HCT116 (cell line): ENCODE measurements at regions not wholly inside any gene's neighbourhood (a gene's known extent, or its start where the extent isn't known, plus 50 kb on each side); places are given as distances from the start of the nearest gene placed in this dataset.

ENCODE experiments used
- ATAC-seq: fragments of 200-7000 bp; cut with Tn5 transposase; 2 replicates; pipeline ENCODE4 v1.9.1; 2020; ENCODE audit warnings: mild to moderate bottlenecking, moderate library complexity
- BruUV-seq: library from RNA; stranded (reverse); fragments of 400-500 nt; replicated peaks from 2 replicates; lab custom pipeline; 2021; lab: Mats Ljungman, UMichigan
- CTCF ChIA-PET: fragments of 300-600 bp; sonication (Branson Sonifier 250); formaldehyde crosslinking; loops from one replicate; lab custom pipeline; 2021; ENCODE audit warnings: antibody characterized with exemption; lab: Charles Lee
- POLR2A ChIA-PET: fragments of 300-600, 350-600 bp; sonication (Branson Sonifier 250); formaldehyde crosslinking; loops from one replicate; lab custom pipeline; 2021; ENCODE audit warnings: antibody characterized with exemption; lab: Charles Lee
- RAD21 ChIA-PET, 2 experiments: fragments of 300-600 bp; sonication (Branson Sonifier 250); formaldehyde crosslinking; loops; one replicate each; lab custom pipeline; 2023; ENCODE audit warnings: low total read pairs in 2 of 2; ENCODE audit not compliant: uncharacterized antibody in 2 of 2, unreplicated experiment in 2 of 2, low non-redundant PET in 1 of 2; lab: Charles Lee
- DNase-seq: peaks from one replicate; pipeline ENCODE4 v3.0.0-alpha.2; 2010; ENCODE audit warnings: low read depth, low spot score
- H2AFZ ChIP-seq: fragments of 200-600 bp; shearing (Covaris generic), sonication (generic); 2 replicates; pipeline ENCODE4 v1.6.1; 2017; ENCODE audit warnings: low read depth, mixed run types, mixed read lengths, antibody characterized with exemption, low read length; ENCODE audit not compliant: poor library complexity, severe bottlenecking
- H3K27ac ChIP-seq: 2 replicates; pipeline ENCODE4 v1.5.1; 2012; ENCODE audit warnings: low read depth, low read length
- H3K27me3 ChIP-seq: fragments of 200-600 bp; sonication (generic); 2 replicates; pipeline ENCODE4 v1.6.1; 2016; ENCODE audit warnings: mixed run types, low read length, mixed read lengths; ENCODE audit not compliant: insufficient read depth
- H3K36me3 ChIP-seq, 2 experiments: fragments of 200-500 bp in 1 of 2; fragments of 200-600 bp in 1 of 2; sonication (Bioruptor generic) in 1 of 2; sonication (generic) in 1 of 2; 2 replicates each; pipeline versions ENCODE4 v1.5.1 to v1.6.1; 2014 to 2016; ENCODE audit warnings: low read length in 2 of 2, inconsistent platforms in 1 of 2, mixed read lengths in 1 of 2, mixed run types in 1 of 2; ENCODE audit not compliant: insufficient read depth in 2 of 2, control insufficient read depth in 1 of 2
- H3K4me1 ChIP-seq, 2 experiments: fragments of 200-600 bp in 1 of 2; sonication (generic) in 1 of 2; 2 replicates each; pipeline versions ENCODE4 v1.5.1 to v1.6.1; 2012 to 2017; ENCODE audit warnings: low read length in 2 of 2, inconsistent platforms in 1 of 2, mild to moderate bottlenecking in 1 of 2, mixed read lengths in 1 of 2, mixed run types in 1 of 2, moderate library complexity in 1 of 2; ENCODE audit not compliant: insufficient read depth in 2 of 2, control insufficient read depth in 1 of 2
- H3K4me2 ChIP-seq: fragments of 200-600 bp; sonication (generic); 2 replicates; pipeline ENCODE4 v1.6.1; 2017; ENCODE audit warnings: mixed run types, low read length, mixed read lengths
- H3K4me3 ChIP-seq, 2 experiments: fragments of 200-600 bp in 1 of 2; sonication (generic) in 1 of 2; replicated peaks in 1 of 2; 2 replicates each; pipeline ENCODE4 v1.5.1; 2011 to 2016; ENCODE audit warnings: low read length in 2 of 2, control low read depth in 1 of 2, low read depth in 1 of 2, mild to moderate bottlenecking in 1 of 2, mixed read lengths in 1 of 2, mixed run types in 1 of 2
- H3K79me2 ChIP-seq: fragments of 200-600 bp; sonication (generic); 2 replicates; pipeline ENCODE4 v1.6.1; 2017; ENCODE audit warnings: mild to moderate bottlenecking, mixed run types, low read length, moderate library complexity, mixed read lengths; ENCODE audit not compliant: insufficient read depth
- H3K9ac ChIP-seq: fragments of 200-600 bp; sonication (generic); 2 replicates; pipeline ENCODE4 v1.6.1; 2016; ENCODE audit warnings: low read length, mixed read lengths
- H3K9me2 ChIP-seq: fragments of 200-600 bp; sonication (generic), shearing (Covaris generic); 2 replicates; pipeline ENCODE4 v1.6.1; 2017; ENCODE audit warnings: mixed run types, mild to moderate bottlenecking, moderate library complexity; ENCODE audit not compliant: insufficient read depth
- H3K9me3 ChIP-seq, 2 experiments: fragments of 200-500 bp in 1 of 2; fragments of 200-600 bp in 1 of 2; sonication (Bioruptor generic) in 1 of 2; sonication (generic) in 1 of 2; 2 replicates each; pipeline ENCODE4 v1.6.1; 2014 to 2017; ENCODE audit warnings: low read length in 2 of 2, mixed read lengths in 2 of 2, inconsistent platforms in 1 of 2, low read depth in 1 of 2, mild to moderate bottlenecking in 1 of 2, mixed run types in 1 of 2, moderate library complexity in 1 of 2; ENCODE audit not compliant: control insufficient read depth in 1 of 2, insufficient read depth in 1 of 2
- H4K20me1 ChIP-seq: fragments of 200-600 bp; sonication (generic), shearing (Covaris generic); 2 replicates; pipeline ENCODE4 v1.6.1; 2017; ENCODE audit warnings: mixed run types, mild to moderate bottlenecking, moderate library complexity; ENCODE audit not compliant: insufficient read depth
- CBX3 ChIP-seq: IDR thresholded peaks from 2 replicates; pipeline ENCODE4 v1.6.1; 2012; ENCODE audit warnings: low read depth
- CEBPB ChIP-seq: IDR thresholded peaks from 2 replicates; pipeline ENCODE4 v1.6.1; 2012; ENCODE audit warnings: low read depth
- ELF1 ChIP-seq: IDR thresholded peaks from 2 replicates; pipeline ENCODE4 v1.6.1; 2012; ENCODE audit warnings: low read depth, borderline replicate concordance
- EZH2 ChIP-seq: fragments of 200-600 bp; sonication (generic); IDR thresholded peaks from 2 replicates; pipeline ENCODE4 v1.6.1; 2017; ENCODE audit warnings: antibody characterized with exemption, mixed run types
- FOSL1 ChIP-seq: IDR thresholded peaks from 2 replicates; pipeline ENCODE4 v1.6.1; 2012; ENCODE audit warnings: low read depth
- JUND ChIP-seq: IDR thresholded peaks from 2 replicates; pipeline ENCODE4 v1.6.1; 2012
- POLR2A ChIP-seq: IDR thresholded peaks from 2 replicates; pipeline ENCODE4 v1.7.0; 2011; ENCODE audit warnings: borderline replicate concordance; ENCODE audit not compliant: insufficient read depth, insufficient read length; ENCODE audit errors: extremely low read depth
- POLR2AphosphoS5 ChIP-seq: IDR thresholded peaks from 2 replicates; pipeline ENCODE4 v1.6.1; 2011; ENCODE audit warnings: mild to moderate bottlenecking, low read depth, low read length, moderate library complexity
- RAD21 ChIP-seq: IDR thresholded peaks from 2 replicates; pipeline ENCODE4 v1.6.1; 2012; ENCODE audit warnings: low read depth, mild to moderate bottlenecking
- SIN3A ChIP-seq: IDR thresholded peaks from 2 replicates; pipeline ENCODE4 v1.6.1; 2012; ENCODE audit warnings: low read depth
- SP1 ChIP-seq: IDR thresholded peaks from 2 replicates; pipeline ENCODE4 v1.6.1; 2012; ENCODE audit warnings: low read depth
- SRF ChIP-seq: IDR thresholded peaks from 2 replicates; pipeline ENCODE4 v1.6.1; 2012; ENCODE audit warnings: low read depth
- YY1 ChIP-seq: IDR thresholded peaks from 2 replicates; pipeline ENCODE4 v1.6.1; 2011; ENCODE audit warnings: low read length, low read depth, moderate library complexity, mild to moderate bottlenecking; ENCODE audit not compliant: insufficient replicate concordance; ENCODE audit errors: extremely low read depth
- ZFX ChIP-seq: fragments of 450-650 bp; IDR thresholded peaks from 2 replicates; pipeline ENCODE4 v1.6.1; 2017
- ZNF274 ChIP-seq: fragments of 200-500 bp; sonication (Bioruptor generic); IDR thresholded peaks from 2 replicates; pipeline ENCODE4 v1.6.1; 2014; ENCODE audit warnings: mild to moderate bottlenecking, low read depth, low read length, inconsistent platforms
- intact Hi-C: fragments of 100-400 bp; cut with micrococcal nuclease; formaldehyde crosslinking; loops from 2 replicates; pipeline ENCODE4 v1.10.0; 2022
- TF ChIP-seq, protein P1 (sequence below): IDR thresholded peaks from 2 replicates; pipeline ENCODE4 v1.6.1; 2012; ENCODE audit warnings: low read depth
- TF ChIP-seq, protein P2 (sequence below): IDR thresholded peaks from 2 replicates; pipeline ENCODE4 v1.6.1; 2012
- TF ChIP-seq, protein P3 (sequence below): IDR thresholded peaks from 2 replicates; pipeline ENCODE4 v1.6.1; 2011; ENCODE audit warnings: mild to moderate bottlenecking, low read length, moderate library complexity; ENCODE audit not compliant: insufficient replicate concordance; ENCODE audit errors: extremely low read depth
- TF ChIP-seq, protein P4 (sequence below), 3 experiments: fragments of 200-600 bp in 1 of 3; sonication (generic) in 1 of 3; IDR thresholded peaks in 2 of 3; conservative IDR thresholded peaks in 1 of 3; 2 replicates each; pipeline ENCODE4 v1.5.1; 2012 to 2017; ENCODE audit warnings: low read depth in 2 of 3, low read length in 2 of 3, antibody characterized with exemption in 1 of 3, borderline replicate concordance in 1 of 3, control low read depth in 1 of 3, mild to moderate bottlenecking in 1 of 3, mixed read lengths in 1 of 3, mixed run types in 1 of 3, moderate library complexity in 1 of 3; ENCODE audit not compliant: insufficient read depth in 1 of 3

DNA sequence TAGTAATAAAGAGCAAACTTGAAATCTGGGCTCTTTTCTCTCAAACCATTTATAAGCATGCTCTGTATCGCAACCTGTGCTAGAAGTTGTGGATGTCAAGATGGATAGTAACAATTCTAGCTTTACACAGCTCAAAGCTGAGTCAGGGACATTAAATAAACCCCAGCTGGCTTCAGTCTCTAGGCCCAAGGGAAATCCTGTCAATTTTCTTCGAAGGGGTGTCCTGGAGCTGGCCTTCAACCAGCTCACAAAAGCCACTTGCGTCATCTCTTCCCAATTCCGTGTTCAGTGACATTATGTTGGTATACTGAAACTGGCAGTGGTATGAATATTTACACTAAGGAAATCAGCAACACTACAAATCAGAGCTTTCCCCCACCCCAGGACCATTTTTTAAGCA is 89.8 kb upstream of the PRKG2 start:
- ATAC-seq, result no peak
- CTCF ChIA-PET, result no interaction called here

More for the DNA sequence above, 89.8 kb upstream of the PRKG2 start:
- DNase-seq, result no peak
- Histone ChIP-seq H3K27me3 (peaks cover 31% of the 10 kb centered on the region), H3K4me2 (no peak overlapping the region), H4K20me1 (no peaks in the 10 kb centered on the region), H3K4me3 (no peak overlapping the region), H3K9me2 (no peaks in the 10 kb centered on the region), H2AFZ (no peak overlapping the region), H3K9me3 (no peaks in the 10 kb centered on the region), H3K36me3 (no peaks in the 10 kb centered on the region), H3K79me2 (no peaks in the 10 kb centered on the region), H3K4me1 (no peaks in the 10 kb centered on the region), H3K27ac (no peak overlapping the region), H3K9ac (no peak overlapping the region)
- TF ChIP-seq ELF1 (no peak), YY1 (no peak), CEBPB (no peak), ZNF274 (no peak), POLR2AphosphoS5 (no peak), POLR2A (no peak), SP1 (no peak), JUND (no peak), SRF (no peak), FOSL1 (no peak), ZFX (no peak), RAD21 (no peak), EZH2 (no peak), CBX3 (no peak), SIN3A (no peak)
- TF ChIP-seq, protein P1, sequence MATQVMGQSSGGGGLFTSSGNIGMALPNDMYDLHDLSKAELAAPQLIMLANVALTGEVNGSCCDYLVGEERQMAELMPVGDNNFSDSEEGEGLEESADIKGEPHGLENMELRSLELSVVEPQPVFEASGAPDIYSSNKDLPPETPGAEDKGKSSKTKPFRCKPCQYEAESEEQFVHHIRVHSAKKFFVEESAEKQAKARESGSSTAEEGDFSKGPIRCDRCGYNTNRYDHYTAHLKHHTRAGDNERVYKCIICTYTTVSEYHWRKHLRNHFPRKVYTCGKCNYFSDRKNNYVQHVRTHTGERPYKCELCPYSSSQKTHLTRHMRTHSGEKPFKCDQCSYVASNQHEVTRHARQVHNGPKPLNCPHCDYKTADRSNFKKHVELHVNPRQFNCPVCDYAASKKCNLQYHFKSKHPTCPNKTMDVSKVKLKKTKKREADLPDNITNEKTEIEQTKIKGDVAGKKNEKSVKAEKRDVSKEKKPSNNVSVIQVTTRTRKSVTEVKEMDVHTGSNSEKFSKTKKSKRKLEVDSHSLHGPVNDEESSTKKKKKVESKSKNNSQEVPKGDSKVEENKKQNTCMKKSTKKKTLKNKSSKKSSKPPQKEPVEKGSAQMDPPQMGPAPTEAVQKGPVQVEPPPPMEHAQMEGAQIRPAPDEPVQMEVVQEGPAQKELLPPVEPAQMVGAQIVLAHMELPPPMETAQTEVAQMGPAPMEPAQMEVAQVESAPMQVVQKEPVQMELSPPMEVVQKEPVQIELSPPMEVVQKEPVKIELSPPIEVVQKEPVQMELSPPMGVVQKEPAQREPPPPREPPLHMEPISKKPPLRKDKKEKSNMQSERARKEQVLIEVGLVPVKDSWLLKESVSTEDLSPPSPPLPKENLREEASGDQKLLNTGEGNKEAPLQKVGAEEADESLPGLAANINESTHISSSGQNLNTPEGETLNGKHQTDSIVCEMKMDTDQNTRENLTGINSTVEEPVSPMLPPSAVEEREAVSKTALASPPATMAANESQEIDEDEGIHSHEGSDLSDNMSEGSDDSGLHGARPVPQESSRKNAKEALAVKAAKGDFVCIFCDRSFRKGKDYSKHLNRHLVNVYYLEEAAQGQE, result no peak
- TF ChIP-seq, protein P2, sequence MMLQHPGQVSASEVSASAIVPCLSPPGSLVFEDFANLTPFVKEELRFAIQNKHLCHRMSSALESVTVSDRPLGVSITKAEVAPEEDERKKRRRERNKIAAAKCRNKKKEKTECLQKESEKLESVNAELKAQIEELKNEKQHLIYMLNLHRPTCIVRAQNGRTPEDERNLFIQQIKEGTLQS, result no peak
- TF ChIP-seq, protein P3, sequence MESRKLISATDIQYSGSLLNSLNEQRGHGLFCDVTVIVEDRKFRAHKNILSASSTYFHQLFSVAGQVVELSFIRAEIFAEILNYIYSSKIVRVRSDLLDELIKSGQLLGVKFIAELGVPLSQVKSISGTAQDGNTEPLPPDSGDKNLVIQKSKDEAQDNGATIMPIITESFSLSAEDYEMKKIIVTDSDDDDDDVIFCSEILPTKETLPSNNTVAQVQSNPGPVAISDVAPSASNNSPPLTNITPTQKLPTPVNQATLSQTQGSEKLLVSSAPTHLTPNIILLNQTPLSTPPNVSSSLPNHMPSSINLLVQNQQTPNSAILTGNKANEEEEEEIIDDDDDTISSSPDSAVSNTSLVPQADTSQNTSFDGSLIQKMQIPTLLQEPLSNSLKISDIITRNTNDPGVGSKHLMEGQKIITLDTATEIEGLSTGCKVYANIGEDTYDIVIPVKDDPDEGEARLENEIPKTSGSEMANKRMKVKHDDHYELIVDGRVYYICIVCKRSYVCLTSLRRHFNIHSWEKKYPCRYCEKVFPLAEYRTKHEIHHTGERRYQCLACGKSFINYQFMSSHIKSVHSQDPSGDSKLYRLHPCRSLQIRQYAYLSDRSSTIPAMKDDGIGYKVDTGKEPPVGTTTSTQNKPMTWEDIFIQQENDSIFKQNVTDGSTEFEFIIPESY, result no peak
- TF ChIP-seq, protein P4, sequence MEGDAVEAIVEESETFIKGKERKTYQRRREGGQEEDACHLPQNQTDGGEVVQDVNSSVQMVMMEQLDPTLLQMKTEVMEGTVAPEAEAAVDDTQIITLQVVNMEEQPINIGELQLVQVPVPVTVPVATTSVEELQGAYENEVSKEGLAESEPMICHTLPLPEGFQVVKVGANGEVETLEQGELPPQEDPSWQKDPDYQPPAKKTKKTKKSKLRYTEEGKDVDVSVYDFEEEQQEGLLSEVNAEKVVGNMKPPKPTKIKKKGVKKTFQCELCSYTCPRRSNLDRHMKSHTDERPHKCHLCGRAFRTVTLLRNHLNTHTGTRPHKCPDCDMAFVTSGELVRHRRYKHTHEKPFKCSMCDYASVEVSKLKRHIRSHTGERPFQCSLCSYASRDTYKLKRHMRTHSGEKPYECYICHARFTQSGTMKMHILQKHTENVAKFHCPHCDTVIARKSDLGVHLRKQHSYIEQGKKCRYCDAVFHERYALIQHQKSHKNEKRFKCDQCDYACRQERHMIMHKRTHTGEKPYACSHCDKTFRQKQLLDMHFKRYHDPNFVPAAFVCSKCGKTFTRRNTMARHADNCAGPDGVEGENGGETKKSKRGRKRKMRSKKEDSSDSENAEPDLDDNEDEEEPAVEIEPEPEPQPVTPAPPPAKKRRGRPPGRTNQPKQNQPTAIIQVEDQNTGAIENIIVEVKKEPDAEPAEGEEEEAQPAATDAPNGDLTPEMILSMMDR (IDR thresholded peaks at IDR 0.05 in 2 of 3, conservative IDR thresholded peaks at IDR 0.05 in 1 of 3; ENCODE audit: borderline replicate concordance in 1 of 3, insufficient read depth in 1 of 3, low read depth in 2 of 3, low read length in 2 of 3), result no peak
- ChIA-PET RAD21 (no interaction called here), POLR2A (no interaction called here)
- intact Hi-C loops, result no loop called here
- BruUV-seq, result no TSS peak
